HG02885 (cell line): ENCODE measurements at regions not wholly inside any gene's neighbourhood (a gene's known extent, or its start where the extent isn't known, plus 50 kb on each side); places are given as distances from the start of the nearest gene placed in this dataset.
"Not testable (repeated sequence)": the region's sequence is repeated elsewhere in the genome, so short reads cannot be mapped to it uniquely, and the experiment has no call there.

Source experiments
- ATAC-seq: cut with Tn5 transposase; IDR thresholded peaks from one replicate; pipeline ENCODE4 v1.9.1; 2021; ENCODE audit warnings: mild to moderate bottlenecking; ENCODE audit not compliant: unreplicated experiment, poor library complexity

DNA sequence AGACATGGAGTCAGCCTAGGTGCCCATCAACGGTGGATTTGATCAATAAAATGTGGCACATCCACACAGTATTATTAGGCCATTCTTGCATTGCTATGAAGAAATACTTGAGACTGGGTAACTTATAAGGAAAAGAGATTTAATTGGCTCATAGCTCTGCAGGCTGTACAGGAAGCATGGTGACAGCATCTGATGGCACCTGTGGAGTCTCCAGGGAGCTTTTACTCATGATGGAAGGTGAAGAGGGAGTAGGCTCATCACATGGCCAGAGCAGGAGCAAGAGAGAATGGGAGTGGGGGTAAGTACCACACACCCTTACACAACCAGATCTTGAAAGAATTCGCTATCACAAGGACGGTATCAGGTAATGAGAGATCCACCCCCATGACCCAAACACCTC lies 1756.7 kb upstream of the DEFB115 start:
- not testable (repeated sequence) for ATAC-seq

DNA sequence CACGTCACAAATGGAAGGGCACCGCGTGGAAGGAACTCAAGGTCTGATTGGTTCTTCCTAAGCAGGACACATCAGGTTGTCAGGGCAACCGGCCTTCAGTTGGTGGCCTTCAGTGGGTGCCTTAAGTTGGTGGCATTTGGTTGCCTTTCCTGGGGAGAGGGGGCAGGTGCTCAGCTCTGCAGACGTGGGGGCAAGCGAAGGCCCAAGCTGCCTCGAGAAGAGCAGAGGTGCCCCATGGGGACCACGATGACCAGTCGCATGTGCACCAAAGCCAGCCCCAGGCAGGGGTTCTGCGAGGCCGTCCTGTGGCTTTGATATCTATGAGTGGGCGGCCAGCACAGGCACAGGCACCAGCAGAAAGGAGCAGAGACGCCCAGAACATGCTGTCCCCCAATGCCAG lies 1742.8 kb upstream of the DEFB115 start:
- not testable (repeated sequence) for ATAC-seq

DNA sequence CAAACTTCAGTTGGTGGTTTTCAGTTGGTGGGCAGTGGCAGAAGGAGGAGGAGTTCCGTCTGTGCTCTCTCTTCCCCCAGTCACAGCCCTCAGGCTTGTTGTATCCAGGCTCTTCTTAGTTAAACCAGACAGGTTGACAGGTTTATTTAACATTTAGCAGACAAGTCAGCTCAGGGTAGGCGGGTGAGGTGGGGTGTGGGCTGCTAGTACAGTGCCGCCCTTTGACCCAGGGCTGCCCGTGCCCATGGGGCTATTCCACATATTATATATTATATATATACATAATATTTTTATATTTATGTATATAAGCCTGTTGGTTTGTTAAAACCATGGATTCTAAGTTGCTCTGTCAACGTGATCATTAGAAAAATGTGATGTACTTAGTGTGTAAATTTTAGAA lies 1740.6 kb upstream of the DEFB115 start:
- not testable (repeated sequence) for ATAC-seq

DNA sequence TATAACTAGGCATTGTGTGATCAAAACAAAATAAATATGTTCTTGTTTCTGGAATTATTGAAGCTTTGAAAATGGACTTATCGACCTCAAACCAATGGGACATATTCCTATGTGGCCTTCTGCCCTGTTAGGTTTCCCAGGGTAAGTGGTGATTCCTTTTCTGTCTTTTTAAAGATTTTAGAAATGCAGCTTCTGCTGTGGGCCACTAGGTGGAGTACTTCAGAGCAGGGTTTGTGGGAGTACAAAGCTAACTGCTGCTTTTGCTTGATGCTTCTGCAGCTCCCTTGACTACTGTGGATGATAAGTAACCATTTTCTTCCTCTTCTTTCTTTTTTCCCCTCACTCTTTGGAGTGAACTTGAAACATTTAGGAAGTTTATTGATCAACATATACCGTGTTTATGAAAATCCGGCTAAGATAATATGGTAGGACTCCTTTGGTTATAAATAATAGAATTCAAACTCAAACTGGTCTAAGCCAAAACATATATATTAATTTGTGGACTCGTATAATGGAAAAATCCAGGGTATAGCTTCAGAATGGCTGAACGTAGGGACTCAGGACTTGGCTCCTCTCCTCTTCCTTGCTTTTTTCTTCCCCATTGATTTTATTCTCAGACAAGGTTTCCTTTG lies 1737.7 kb upstream of the DEFB115 start:
- ATAC-seq: not testable (repeated sequence)

DNA sequence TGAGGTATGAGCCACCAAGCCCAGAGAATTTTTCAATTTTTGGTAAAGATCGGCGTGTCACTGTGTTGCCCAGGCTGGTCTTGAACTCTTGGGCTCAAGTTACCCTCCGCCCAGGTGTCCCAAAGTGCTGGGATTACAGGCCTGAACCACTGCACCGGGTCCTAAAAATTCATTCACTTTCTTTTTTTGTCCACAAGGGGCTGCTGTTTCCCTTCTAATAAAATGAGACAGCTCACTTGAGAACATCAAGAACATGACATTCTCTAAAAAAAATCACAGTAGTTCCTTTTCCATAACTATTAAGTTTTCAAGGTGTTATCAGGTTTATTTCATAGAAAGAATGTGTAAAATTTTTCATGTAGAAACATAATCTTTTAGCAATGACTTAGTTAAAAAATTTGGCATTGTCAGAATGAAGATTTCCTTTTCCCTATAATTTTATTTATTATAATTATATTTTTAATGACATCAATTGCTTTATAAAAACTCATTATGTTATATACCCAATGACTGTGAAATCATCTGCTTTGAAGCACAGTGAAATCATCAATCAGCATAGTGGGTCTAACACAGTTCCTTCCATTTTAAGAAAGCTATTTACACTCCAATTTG lies 1723.8 kb upstream of the DEFB115 start:
- ATAC-seq: not testable (repeated sequence)

DNA sequence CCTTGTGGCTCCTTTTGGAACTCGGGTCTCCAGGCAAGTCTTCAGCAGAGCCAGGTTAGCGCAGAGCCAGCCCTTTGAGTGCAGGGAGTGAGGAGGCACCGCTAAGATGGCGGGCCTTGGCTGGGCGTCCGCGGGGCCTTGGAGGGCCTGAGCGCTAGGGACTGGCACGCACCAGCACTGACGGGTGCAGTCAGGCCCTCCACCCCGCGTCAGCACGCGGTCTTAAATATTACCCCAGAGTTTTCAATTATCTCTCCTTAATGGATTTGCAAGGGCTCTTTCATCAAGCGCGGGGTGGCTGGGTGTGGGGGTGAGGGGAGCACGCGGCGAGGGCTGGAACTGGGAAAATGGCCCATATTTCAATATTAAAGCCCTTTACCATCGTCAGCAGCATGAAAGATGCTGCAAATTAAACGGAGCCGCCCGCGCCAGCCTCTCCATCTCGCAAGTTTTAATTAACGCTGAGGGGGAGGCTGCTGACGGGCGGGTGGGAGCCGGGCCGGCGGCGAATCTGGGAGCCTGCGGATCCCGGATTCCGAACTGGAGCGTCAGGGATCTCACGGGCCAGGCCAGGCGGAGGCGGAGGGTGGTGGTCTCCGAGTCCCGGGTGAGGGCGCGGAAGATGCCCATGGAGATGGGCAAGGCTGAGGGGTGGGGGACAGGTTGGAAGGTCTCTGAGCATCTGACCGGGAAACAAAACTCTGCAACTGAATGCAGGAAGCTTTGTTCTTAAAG lies 1690.4 kb upstream of the DEFB115 start:
- not testable (repeated sequence) for ATAC-seq

DNA sequence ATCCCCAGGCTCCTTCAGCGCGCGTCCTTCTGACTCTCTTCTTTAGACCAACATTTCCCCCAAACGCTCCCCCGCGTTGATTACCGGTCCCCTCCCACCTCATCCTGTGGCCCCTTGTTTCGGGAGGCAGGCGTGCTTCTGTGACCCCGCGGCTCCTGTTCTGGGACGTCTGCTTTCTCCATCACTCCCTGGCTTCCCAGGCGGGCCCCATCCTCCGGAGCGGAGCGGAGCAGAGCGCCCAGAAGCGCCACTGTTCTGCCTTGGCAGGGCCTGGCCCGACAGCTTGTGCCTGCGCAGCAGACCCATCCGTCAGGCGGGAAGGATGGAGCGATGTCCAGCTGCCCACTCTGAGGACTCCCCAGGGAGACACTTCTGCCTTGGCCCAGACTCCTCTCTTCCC lies 1689.8 kb upstream of the DEFB115 start:
- not testable (repeated sequence) for ATAC-seq

DNA sequence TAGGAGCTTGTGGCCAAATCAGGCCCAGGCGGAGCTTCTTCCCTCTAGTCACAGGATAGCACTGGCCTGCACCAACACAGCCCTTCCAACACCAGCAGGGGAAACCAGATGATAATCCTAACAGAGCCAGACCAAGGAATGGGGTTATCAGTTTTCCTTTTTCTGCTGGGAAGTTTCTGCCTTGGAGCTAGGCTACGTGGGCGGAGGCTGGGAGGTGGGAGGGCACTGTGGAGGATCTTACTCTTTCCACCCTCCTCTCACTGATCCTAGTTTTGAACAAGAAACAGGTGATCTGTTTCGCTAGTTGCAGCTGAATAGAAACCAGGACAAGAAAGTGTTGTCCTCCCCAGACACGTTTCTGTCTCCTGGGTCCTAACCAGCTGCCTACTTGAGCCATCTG lies 1687.3 kb upstream of the DEFB115 start:
- not testable (repeated sequence) for ATAC-seq

DNA sequence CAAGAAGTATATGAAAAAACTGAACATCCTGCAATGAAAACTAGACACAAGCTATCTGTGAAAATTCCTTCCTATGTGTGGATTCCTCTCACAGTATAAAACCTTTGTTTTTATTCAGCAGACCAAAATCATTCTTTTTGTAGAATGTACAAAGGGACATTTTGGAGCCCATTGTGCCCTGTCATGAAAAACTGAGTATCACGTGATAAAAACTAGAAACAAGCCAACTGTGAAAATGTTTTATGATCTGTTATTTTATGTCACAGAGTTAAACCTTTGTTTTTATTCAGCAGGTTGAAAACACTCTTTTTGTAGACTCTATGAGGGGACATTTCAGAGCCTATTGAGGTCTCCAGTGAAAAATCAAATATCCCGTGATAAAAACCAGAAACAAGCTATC lies 1667.9 kb upstream of the DEFB115 start:
- ATAC-seq: not testable (repeated sequence)

DNA sequence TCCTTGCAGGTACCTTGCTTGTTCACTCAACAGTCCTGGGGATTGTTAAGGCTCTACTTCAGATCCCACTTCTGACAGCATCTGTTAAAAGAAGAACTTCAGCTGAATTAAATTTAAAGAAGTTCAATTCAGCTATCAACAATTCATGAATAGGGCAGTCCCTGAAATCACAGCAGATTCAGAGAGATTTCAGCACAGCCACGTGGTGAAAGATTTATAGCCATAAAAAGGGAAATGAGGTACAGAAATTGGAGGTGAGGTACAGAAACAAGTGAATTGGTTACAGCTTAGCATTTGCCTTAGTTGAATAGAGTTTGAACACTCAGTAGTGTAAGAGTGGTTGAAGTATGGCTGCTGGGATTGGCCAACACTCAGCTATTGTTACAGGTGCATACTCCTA lies 1653.3 kb upstream of the DEFB115 start:
- not testable (repeated sequence) for ATAC-seq

DNA sequence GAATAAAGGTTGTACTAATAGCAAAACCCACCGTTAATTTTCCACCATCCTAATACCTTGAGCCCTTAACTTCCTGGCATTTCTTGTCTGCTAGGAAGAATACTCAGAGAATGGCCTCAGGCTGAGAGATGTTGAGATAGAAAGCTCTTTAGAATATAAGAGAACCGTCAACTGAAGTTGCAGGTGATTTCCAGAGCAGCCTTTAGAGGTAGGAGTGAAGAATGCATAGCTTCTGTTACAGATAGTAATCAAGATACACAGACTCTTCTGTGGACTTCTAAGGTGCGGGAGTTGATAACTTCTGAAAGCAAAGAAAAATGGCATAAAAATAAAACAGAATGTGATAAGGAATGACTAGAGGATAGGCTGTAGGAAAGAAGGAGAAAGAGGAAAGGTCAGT lies 1651.3 kb upstream of the DEFB115 start:
- not testable (repeated sequence) for ATAC-seq

DNA sequence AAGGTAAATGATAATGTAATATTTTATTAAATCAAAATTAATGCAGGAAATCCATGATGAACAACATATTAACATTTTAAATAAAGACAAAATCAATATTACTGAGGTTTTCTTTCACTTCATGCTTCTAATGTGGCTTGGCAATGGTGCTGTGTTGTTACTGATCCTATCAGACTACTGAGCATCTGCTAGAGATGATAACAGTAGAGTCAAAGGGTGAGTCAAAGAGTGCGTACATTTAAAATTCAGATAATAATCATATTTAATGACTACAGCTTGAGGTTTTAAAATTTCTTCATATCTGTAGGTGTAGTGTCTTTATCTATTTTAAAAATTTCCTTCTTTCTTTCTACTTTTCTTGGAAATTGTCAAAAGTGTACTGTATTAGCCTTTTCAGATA lies 1628.1 kb upstream of the DEFB115 start:
- ATAC-seq: not testable (repeated sequence)
